ENCODE measurements at regions not wholly inside any gene's neighbourhood (a gene's known extent, or its start where the extent isn't known, plus 50 kb on each side); places are given as distances from the start of the nearest gene placed in this dataset.
"Not testable (repeated sequence)": the region's sequence is repeated elsewhere in the genome, so short reads cannot be mapped to it uniquely, and the experiment has no call there.

DNA sequence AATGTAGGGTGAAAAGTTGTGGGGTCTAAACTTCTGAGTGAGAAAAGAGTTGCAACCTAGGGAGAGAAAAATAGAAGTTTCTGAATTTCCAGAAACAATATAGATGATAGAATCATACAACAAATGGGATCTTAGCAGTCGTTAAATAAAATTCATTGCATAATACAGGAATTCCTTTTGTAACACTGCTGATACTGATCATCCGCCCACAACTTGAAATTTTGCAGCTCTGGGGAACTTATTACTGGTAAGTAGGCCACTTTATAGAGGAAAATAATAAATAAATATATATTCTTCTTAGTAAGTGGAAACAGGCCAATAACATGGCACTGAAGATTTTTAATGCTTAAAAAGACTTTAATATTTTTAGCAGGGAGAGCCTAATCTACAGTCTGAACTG is 81.9 kb upstream of the SMIM30 start:
- DNase-seq (ENCODE audit: low read depth, low spot score) = no peak
- H3K27ac ChIP-seq = no peak overlapping the region

DNA sequence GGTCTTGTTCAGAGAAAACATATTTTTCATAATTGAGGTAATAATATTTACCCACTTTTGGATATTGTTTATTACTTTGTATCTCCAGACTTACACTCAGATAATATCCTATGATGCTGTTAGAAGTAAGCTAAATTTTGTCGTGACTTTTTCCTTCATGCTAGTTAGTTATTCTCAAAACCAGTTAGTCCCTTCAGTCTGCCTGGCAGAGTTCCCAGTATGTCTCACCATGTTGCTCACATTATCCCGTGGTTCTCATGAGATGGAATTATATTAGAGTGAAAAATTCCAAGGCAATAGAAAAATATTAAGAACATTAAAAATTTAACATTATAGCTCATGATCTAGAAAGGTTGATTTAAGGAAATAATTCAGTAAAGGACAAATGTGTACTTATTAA is 81.5 kb upstream of the SMIM30 start:
- no peak overlapping the region for H3K27ac ChIP-seq
- DNase-seq (ENCODE audit: low read depth, low spot score) = no peak

DNA sequence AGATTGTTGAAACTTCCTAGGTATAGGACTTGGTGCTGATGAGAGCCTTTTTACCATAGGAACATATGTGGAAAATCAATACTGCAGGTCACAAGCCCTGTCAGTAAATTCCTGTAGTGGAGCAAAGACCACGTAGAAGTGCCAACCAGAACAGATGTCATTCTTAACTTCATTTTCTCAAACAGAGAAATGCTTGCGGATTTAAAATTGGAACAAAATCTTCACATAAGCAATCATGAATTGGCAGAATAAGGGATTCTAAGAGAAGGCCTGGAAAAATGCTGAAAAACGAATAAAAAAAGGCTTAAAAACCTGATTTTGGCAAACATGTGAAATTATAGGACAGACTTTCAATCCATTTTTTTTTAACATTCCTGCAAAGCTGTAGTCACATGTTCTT is 80.8 kb upstream of the SMIM30 start:
- DNase-seq (ENCODE audit: low read depth, low spot score) = no peak
- no peak overlapping the region for H3K27ac ChIP-seq

DNA sequence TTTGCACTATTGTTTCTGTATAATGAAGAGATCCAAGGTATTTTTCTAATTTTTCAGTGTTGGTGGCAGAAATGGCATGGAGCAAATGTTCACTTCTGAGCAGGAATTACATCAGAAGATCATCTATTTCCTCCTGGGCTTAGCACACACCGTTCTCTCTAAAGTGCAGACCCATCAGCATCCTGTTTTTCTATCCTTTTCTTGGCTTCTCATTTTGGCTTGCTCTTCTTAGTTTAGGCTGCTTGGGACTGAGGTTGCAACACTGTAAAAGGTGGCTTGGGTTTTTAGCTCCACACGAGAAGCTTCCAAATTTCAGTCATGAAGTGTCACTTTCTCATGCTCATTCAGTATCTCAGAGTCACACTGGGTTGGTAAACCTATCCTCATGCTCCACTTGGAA is 79.9 kb upstream of the SMIM30 start:
- no peak overlapping the region for H3K27ac ChIP-seq
- no peak for DNase-seq (ENCODE audit: low read depth, low spot score)

DNA sequence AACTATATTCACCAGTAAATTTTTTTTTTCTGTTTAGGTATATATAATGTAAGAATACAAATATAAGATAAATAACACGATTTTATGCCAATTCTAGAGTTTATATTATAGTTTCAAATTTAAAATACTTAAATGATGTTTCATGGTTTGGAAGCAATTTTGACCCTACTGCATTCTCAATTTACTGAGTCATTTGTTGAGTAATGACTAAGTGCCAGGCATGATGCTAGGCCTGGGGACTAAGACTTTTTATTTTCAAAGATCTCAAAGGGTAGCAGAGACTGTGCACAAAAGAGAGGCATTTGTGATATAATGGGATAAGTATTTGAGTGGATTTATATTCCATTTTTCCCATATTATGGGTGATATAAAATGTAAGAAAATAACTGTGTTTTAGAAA is 78.9 kb upstream of the SMIM30 start:
- no peak for DNase-seq (ENCODE audit: low read depth, low spot score)
- H3K27ac ChIP-seq = no peak overlapping the region

DNA sequence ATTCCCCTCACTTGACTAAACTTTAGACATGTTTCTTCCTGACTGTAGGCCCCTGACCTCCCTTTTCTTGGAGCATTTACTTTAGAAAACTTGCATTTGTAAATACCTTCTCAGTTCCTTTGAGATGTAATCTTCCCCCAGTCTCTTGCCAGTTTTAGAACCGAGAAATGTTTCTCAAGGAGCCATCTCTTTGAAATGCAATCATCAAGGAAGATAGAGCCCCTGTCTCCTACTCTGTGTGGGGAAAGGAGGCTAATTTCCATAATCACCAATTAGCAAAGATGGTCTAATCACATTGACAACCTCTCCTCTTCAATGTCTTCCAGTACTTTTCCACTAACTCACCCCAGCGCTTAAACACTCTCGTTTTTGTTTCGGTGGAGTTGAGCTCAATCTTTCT is 70.0 kb upstream of the SMIM30 start:
- DNase-seq (ENCODE audit: low read depth, low spot score) = no peak
- no peak overlapping the region for H3K27ac ChIP-seq

DNA sequence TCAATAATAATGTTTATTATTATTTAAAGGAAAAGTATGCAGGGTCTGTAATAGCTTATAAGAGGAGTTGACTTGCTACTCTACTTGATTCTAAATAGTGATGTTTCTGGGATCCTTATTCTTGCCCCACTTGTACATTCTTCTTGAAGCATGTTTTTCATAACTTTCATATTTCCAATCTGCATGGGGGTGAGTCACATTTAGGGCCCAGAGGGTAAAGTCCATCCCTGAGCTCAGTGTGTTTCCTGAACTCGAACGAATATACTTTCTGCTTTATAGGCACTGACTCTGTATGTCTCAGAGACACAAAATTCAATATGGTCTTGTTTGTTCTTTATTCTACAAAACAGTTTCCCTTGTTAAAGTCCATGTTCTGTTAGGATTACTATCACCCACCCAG is 61.0 kb upstream of the SMIM30 start:
- DNase-seq (ENCODE audit: low read depth, low spot score) = no peak
- H3K27ac ChIP-seq = no peak overlapping the region

DNA sequence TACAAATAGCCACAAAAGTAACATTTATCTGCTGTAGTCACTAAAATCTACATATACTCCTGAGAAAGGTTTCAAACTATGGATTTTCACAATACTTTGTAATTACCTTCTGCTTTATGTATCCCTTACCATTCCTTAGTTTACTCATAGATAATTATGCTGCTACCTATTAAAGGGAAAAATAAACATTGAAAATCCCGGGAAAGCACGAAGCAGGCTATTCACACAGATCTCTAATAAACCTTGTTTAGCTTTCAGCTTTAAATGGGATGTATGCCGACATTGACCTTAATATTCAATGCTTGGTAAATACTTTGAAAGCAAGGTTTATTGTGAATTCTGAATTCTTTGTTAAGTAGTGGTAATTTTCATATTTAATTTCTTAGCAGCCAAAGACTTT is 58.5 kb upstream of the SMIM30 start:
- H3K27ac ChIP-seq = no peak overlapping the region
- DNase-seq (ENCODE audit: low read depth, low spot score) = no peak

DNA sequence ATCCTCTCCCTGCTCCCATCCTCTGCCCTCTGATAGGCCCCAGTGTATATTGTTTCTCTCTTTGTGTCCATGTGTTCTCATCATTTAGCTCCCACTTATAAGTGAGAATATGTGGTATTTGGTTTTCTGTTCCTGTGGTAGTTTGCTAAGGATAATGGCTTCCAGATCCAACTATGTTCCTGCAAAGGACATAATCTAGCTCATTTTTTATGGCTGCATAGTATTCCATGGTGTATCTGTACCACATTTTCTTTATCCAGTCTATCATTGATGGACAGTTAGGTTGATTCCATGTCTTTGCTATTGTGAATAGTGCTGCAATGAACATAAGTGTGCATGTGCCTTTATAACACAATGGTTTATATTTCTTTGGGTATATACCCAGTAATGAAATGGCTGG is 57.8 kb upstream of the SMIM30 start:
- not testable (repeated sequence) for H3K27ac ChIP-seq; DNase-seq (ENCODE audit: low read depth, low spot score)

DNA sequence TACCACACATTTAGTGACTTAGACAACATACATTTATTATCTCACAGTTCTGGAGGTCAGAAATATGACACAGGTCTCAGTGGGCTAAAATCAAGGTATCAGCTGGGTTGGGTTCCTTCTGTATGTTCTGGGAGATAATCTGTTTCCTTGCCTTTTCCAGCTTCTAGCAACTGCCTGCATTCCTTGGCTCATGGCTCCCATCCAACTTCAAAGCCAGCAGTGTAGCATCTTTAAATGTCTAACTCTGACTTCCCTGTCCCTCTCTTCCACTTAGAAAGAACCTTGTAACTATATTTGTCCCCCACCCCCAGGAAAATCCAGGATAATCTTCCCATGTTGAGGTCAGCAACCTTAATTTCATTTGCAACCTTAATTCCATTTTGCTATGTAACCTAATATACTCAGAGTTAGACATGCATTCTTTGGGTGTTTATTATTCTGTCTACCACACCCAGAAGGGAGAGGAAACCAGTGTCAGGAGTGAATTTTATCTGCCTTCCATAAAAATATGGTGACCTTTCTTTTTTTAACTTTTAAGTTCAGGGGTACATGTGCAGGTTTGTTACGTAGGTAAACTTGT is 57.3 kb upstream of the SMIM30 start:
- no peak for DNase-seq (ENCODE audit: low read depth, low spot score)
- H3K27ac ChIP-seq = no peak overlapping the region

DNA sequence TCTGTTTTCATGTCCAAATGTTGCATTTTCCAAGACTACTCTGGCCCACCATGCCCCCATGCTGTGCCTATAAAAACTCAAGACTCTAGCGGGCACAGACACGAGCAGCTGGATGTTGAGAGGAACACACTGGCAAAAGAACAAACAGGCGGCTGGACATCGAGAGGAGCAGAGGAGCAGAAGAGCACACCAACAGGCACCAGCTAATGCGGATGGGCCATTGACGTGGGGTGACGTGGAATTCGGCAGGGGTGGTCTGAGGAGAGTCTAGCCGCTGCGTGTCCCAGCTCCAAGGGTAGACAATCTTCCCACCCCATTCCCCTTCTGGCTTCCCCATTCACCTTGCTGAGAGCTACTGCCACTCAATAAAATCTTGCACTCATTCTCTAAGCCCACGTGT is 54.4 kb upstream of the SMIM30 start:
- H3K27ac ChIP-seq = no peak overlapping the region
- DNase-seq (ENCODE audit: low read depth, low spot score) = no peak

DNA sequence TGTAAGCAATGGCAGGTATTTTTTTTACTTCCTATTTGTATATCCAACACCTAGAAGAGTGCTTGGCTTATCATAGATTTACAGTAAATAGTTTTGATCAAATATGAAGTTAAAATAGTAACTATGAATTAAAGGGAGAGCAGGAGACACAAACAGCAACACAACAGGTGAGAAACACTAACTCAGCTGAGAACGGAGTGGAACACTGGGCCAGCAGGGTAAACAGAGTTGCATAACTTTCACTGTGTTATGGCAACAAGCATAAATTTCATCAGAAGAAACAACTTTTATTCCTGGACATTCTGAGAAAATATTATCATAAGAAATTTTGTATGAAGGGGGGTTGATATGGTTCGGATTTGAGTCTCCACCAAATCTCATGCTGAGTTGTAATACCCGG is 52.2 kb upstream of the SMIM30 start:
- no peak overlapping the region for H3K27ac ChIP-seq
- no peak for DNase-seq (ENCODE audit: low read depth, low spot score)
